A549 (cell line): ENCODE measurements at regions not wholly inside any gene's neighbourhood (a gene's known extent, or its start where the extent isn't known, plus 50 kb on each side); places are given as distances from the start of the nearest gene placed in this dataset.

ENCODE experiments used
- CBX8 ChIP-seq: fragments of 200-600 bp; sonication (generic); IDR thresholded peaks from 2 replicates; pipeline ENCODE4 v1.6.1; 2016
- CHD4 ChIP-seq: fragments of 200-600 bp; sonication (generic); IDR thresholded peaks from 2 replicates; pipeline ENCODE4 v1.6.1; 2016; ENCODE audit warnings: antibody characterized with exemption, mild to moderate bottlenecking, borderline replicate concordance
- EP300 ChIP-seq, 2 experiments: fragments of >200 bp; sonication (Bioruptor Twin); formaldehyde crosslinking; IDR thresholded peaks; 2 replicates in 1 of 2; 3 replicates in 1 of 2; pipeline ENCODE4 v1.6.1; 2016 to 2017
- FOXS1 ChIP-seq: fragments of 250-450 bp; sonication (Bioruptor Pico); IDR thresholded peaks from 2 replicates; pipeline ENCODE4 v1.5.0; 2020; ENCODE audit warnings: mild to moderate bottlenecking, moderate library complexity
- MAFK ChIP-seq: fragments of 450-650 bp; IDR thresholded peaks from 2 replicates; pipeline ENCODE4 v1.6.1; 2014; ENCODE audit not compliant: partially characterized antibody
- MAZ ChIP-seq: fragments of 150-350 bp; IDR thresholded peaks from 2 replicates; pipeline ENCODE4 v1.6.1; 2014; ENCODE audit warnings: antibody characterized with exemption, low read depth, low read length, borderline replicate concordance
- RAD21 ChIP-seq, 2 experiments: fragments of >200 bp in 1 of 2; sonication (Bioruptor Twin) in 1 of 2; formaldehyde crosslinking in 1 of 2; IDR thresholded peaks in 1 of 2; conservative IDR thresholded peaks in 1 of 2; 2 replicates in 1 of 2; 3 replicates in 1 of 2; pipeline ENCODE4 v1.6.1; 2012 to 2018; ENCODE audit warnings: inconsistent platforms in 1 of 2
- RARB ChIP-seq: fragments of 250-450 bp; sonication (Bioruptor Pico); IDR thresholded peaks from 2 replicates; pipeline ENCODE4 v1.8.0; 2021; ENCODE audit warnings: mild to moderate bottlenecking, moderate library complexity
- RCOR1 ChIP-seq: fragments of 150-350 bp; IDR thresholded peaks from 2 replicates; pipeline ENCODE4 v1.6.1; 2014; ENCODE audit warnings: antibody characterized with exemption, low read length, low read depth
- SREBF2 ChIP-seq: fragments of 450-650 bp; IDR thresholded peaks from 2 replicates; pipeline ENCODE4 v1.6.1; 2014; ENCODE audit warnings: mild to moderate bottlenecking, moderate library complexity
- ZFP36 ChIP-seq: fragments of 450-650 bp; IDR thresholded peaks from 2 replicates; pipeline ENCODE4 v1.6.1; 2014; ENCODE audit warnings: borderline replicate concordance; ENCODE audit not compliant: partially characterized antibody
- TF ChIP-seq, protein P1 (sequence below): fragments of >200 bp; sonication (Bioruptor Twin); formaldehyde crosslinking; IDR thresholded peaks from 3 replicates; pipeline ENCODE4 v1.5.1; 2016

DNA sequence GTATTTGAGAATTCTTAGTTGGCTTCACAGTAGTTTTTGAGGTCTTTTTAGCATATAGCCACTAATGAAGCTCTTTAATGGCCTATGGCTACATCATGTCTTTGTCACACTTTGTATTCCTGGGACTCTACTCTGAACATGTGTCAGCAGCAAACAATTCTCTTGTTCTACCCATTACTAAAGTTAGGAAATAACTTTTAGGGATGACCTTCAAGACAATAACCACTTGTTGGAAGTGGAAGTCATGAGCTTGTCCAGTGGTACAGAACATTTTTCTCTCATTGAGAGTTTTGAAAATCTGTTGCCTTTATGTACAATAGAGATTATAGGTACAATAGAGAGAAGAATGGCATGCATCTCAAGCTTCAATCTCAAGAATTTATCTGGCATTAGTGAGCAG lies 571.6 kb upstream of the JAG1 start:
- TF ChIP-seq EP300 (IDR thresholded peaks at IDR 0.05) (no peak), FOXS1 (no peak), MAZ (no peak), CBX8 (no peak), RARB (CRISPR knock-in tag) (no peak), ZFP36 (no peak), SREBF2 (no peak), MAFK (no peak), RAD21 (conservative IDR thresholded peaks at IDR 0.05 in 1 of 2, IDR thresholded peaks at IDR 0.05 in 1 of 2) (no peak), CHD4 (no peak), RCOR1 (no peak)
- TF ChIP-seq, protein P1, sequence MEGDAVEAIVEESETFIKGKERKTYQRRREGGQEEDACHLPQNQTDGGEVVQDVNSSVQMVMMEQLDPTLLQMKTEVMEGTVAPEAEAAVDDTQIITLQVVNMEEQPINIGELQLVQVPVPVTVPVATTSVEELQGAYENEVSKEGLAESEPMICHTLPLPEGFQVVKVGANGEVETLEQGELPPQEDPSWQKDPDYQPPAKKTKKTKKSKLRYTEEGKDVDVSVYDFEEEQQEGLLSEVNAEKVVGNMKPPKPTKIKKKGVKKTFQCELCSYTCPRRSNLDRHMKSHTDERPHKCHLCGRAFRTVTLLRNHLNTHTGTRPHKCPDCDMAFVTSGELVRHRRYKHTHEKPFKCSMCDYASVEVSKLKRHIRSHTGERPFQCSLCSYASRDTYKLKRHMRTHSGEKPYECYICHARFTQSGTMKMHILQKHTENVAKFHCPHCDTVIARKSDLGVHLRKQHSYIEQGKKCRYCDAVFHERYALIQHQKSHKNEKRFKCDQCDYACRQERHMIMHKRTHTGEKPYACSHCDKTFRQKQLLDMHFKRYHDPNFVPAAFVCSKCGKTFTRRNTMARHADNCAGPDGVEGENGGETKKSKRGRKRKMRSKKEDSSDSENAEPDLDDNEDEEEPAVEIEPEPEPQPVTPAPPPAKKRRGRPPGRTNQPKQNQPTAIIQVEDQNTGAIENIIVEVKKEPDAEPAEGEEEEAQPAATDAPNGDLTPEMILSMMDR: no peak
